HG03025 (cell line): ENCODE measurements at regions not wholly inside any gene's neighbourhood (a gene's known extent, or its start where the extent isn't known, plus 50 kb on each side); places are given as distances from the start of the nearest gene placed in this dataset.

Source experiments
- ATAC-seq: cut with Tn5 transposase; IDR thresholded peaks from one replicate; pipeline ENCODE4 v1.9.1; 2021; ENCODE audit warnings: mild to moderate bottlenecking, moderate library complexity; ENCODE audit not compliant: unreplicated experiment, low FRiP score

DNA sequence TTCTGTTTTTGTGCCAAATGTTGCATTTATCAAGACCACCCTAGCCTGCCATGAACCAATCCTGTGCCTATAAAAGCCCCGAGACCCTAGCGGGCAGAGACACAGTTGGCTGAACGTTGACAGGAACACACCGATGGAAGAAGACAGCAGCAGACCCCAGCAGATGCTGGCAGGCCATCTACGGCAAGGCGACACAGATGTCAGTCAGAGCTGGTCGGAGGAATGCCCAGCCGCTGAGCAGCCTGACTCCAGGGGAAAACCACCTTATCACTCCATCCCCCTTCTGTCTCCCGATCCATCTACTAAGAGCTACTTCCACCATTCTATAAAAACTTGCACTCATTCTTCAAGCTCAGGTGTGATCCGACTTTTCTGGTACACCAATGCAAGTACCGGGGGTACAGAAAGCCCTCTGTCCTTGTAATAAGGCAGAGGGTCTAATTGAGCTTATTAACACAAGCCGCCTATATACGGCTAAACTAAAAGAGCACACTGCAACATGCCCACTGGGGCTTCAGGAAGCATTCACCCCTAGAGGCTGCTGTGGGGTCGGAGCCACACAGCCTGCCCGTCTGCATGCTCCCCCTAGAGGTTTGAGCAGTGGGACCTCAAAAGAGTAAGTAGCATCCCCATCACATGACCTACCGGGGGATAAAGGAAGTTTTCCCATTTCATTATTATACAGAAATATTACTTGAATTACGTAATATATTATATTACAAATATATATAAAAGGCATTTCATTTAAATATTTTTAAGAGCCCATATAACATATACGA, 1156.3 kb upstream of the B3GALT2 start:
- ATAC-seq: no peak

DNA sequence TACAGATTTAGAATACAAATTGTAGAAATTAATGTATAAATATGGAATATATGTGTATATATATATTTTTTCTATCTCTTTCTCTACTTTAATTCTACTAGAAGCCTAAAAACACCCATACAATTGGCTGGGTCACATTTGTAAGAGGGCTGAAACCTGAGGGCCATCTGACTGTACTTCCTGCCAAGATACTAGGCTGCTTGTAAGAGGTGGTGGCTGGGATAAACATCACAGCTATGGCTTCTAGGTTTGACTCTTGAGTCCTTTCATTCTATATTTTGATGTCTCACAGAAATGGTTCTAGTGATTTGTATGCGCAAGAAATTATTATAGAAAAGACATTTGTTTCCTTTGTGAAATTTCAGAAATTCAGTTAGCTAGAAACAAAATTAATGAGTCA, 1155.2 kb upstream of the B3GALT2 start:
- no peak for ATAC-seq

DNA sequence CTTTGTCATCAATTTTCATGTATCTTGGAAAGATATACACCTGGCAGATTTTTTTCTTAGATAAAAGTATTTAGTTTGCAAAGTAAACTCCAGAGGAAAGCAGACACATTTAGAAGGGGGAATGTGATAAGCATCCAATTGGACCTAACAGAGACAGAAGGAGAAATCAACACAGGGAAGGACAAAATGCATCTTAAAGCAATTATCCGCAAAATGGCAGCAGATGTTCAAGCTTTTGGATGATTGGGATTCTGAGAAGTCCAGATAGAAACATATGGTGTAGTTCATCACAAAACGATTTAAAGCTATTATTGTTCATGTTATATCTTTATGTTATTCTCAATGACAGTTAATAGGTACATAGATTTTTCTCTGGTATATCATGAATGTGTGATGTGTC, 1153.1 kb upstream of the B3GALT2 start:
- no peak for ATAC-seq

GRCh38 chr1:194338241-194338948, 1152.0 kb upstream of the B3GALT2 start:
- no peak for ATAC-seq

DNA sequence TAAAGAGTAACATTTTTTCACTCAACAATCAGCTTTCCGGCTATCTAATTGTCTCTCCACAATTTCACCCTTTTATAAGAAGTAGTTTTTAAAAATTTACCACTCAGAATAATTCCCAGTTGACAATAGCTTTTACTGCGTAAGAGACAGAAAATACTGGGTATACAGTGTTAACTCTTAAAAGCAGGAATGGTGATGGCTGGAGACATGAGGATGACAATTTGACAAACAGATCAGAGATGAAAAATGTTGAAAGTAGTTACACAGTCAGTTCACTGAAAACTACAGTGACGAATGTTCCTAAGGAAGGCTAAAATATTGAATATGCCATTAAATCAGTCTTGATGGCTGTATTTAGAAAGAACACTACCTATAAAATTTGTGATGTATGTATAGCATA, 1146.8 kb upstream of the B3GALT2 start:
- ATAC-seq: no peak

- ATAC-seq: no peak
Measured at GRCh38 chr1:194331758-194332157, 1145.3 kb upstream of the B3GALT2 start.

DNA sequence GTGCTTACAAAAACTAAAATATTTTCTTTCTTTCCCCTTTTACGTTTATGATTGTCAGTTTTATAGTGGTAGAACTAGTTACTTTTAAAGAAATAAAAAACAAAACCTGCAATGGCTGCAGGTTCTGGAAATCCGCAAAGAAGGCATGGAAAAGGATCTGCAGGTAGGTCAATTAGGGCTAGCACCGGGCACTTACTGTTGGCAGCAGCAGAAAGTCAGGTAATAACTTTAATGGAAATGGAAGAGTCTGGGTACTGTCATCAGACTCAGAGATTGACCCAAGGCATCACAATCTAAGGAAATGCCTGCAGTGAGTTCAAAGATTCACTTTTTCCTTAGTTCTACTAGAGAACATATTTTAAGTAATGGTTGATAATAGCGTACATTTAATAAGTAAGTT, 1136.3 kb upstream of the B3GALT2 start:
- ATAC-seq: no peak

- no peak for ATAC-seq
Measured at GRCh38 chr1:194318790-194319280, 1132.4 kb upstream of the B3GALT2 start.

DNA sequence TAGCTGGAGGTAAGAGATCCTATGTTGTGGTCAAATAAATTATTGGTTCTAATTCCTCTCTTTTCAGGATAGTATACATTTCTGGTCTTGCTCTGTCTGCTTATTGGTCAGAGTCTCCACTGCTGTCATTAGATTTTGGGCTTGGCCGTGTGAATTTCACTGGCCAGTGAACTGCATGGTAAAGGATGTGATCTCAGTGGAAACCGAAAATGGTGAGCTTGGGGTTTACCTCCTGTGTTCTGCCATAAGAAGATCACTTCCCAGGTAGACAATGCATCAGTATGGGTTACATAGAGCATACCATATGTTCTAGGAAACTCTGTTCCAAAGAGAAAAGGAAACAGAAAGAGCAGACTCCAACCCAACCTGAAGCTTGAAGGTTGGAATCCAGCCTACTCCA, 1123.3 kb upstream of the B3GALT2 start:
- no peak for ATAC-seq

DNA sequence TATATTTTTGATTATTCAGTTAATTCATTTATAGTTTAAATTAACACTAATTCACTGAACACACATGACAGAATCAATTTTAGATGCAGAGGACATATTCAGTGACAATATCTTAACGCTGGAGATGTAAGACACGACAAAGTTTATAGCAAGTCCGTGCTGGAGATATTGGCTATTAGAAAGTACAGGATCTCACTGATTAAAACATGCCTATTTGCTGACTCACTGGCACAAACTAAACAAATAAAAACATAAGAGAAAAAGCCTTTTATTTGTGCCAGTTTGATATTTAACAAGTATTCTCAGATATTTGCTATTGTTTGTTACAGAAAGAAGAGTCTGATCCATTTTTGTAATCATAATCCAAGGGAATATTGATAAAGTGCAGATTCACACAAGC, 1122.9 kb upstream of the B3GALT2 start:
- no peak for ATAC-seq

- ATAC-seq: no peak
Measured at GRCh38 chr1:194300776-194301175, 1114.4 kb upstream of the B3GALT2 start.

GRCh38 chr1:194300340-194300739, 1113.9 kb upstream of the B3GALT2 start:
- ATAC-seq: no peak

DNA sequence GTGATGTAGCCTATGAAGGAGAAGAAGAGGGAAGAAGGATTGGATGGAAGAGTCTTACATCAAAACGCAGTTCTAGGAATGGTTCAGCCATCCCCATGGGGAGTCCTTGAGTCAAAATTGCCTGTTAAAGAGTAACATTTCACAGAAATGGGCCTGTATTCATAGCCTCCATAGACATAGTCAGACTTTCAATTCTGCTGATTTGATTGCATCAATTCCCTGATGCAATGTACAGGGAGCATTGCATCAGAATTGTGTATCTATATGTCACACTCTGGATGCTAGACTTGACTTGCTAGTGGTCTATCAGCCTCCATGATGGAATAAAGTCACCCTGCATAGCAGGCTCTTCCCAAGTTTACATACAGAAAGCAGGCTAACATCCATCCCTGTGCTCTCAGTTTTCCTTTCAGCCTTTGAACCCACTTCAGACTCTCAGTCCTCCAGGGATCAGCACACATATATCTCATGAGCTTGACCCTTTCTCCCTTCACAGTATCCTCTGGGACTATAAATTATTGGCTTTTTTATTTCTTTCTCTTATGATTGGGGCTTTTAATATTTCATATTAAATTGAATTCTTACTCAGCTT, 1111.7 kb upstream of the B3GALT2 start:
- ATAC-seq: no peak

DNA sequence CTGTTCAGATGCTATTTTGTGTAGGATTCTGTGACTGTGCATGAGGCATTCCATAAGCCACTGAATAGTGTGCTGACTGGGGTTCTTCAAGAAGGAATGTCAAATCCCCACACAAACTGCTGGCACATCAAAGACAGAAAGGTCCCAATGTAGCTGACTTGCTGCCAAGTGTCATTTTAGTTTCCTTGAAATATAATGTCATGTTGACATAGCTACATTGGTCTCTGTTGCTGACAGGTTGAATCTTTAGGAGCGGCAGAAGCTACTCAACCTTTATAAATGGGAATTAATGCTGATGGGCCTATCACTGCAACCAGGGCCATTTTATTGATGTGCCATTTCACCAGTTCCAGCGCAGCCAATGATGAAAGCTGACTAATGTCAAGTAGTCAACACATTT, 1110.7 kb upstream of the B3GALT2 start:
- ATAC-seq: no peak

DNA sequence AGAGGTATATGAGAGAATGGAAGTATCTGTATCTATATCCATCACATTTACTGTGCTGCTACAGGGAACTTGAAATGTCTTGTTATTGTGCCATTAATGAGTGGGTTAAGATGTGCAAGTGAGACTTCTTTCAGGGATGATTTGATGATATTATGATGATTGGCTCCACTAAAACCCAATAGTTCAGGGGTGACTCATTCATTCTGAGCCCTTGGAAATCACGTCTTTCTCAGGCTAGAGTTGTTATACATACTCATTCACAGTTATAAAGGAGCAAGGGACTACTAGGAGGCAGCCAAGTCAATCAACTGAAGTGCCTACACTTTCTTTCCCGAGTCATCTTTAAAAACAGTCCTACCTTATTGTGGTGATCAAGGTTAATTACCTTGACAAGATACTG, 1109.8 kb upstream of the B3GALT2 start:
- ATAC-seq: no peak

- ATAC-seq: peak; percentile 97
Measured at GRCh38 chr1:194295685-194296084, 1109.3 kb upstream of the B3GALT2 start.

GRCh38 chr1:194293851-194294405, 1107.5 kb upstream of the B3GALT2 start:
- ATAC-seq: no peak

GRCh38 chr1:194292966-194293365, 1106.6 kb upstream of the B3GALT2 start:
- ATAC-seq: no peak

DNA sequence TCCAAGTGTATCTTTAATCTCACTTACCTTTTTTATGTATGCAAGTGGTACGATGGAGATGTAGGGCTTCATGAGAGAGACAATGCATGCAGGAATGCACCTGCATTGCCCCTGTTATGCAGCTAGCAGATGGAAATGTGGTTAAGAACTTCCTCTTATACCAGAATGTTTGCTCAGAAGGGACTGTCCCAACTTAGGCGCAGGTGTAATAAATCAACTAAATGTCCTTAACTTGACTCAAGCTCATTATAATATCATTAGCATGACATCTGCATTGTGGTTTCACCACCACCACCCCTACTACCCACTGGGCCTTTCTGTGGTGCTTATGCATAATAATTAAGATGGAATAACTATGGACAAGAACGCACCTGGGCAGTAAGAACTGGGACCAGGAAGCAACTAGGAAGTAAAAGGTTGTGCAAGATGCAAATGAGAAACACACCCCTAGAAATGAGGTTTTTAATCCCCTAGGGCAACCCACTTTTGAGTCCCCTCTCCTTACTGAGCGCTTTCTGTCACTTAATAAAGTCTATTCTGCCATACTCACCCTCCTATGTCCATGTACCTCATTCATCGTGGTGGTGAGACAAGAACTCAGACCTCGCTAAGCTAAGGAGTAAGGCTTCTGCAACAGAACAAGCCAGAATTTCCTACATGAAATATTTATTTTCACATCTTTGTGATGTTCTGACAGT, 1103.3 kb upstream of the B3GALT2 start:
- ATAC-seq: peak; percentile 97

- no peak for ATAC-seq
Measured at GRCh38 chr1:194288238-194288637, 1101.8 kb upstream of the B3GALT2 start.

DNA sequence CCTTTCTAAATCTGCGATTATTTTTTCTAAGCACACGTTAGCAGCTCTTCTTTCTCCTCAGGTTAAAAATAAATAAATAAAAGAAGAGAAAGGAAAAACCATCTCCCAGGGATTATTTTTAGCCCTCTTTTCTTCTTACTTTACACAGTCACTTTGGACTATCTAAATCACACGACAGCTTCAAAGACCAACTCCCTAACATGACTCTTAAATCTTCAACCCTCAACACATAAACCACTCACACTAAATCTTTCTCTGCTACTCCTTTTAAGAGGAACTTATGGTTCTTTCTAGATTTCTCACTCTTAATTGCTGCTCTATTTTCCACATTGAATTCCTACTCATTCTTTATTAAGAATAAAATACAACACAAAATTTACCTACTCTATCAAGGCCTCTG, 1095.0 kb upstream of the B3GALT2 start:
- ATAC-seq: no peak
